HG03103 (cell line): ENCODE measurements at regions not wholly inside any gene's neighbourhood (a gene's known extent, or its start where the extent isn't known, plus 50 kb on each side); places are given as distances from the start of the nearest gene placed in this dataset.

Source experiments
- ATAC-seq: cut with Tn5 transposase; IDR thresholded peaks from one replicate; pipeline ENCODE4 v1.9.1; 2021; ENCODE audit warnings: low read depth; ENCODE audit not compliant: unreplicated experiment

DNA sequence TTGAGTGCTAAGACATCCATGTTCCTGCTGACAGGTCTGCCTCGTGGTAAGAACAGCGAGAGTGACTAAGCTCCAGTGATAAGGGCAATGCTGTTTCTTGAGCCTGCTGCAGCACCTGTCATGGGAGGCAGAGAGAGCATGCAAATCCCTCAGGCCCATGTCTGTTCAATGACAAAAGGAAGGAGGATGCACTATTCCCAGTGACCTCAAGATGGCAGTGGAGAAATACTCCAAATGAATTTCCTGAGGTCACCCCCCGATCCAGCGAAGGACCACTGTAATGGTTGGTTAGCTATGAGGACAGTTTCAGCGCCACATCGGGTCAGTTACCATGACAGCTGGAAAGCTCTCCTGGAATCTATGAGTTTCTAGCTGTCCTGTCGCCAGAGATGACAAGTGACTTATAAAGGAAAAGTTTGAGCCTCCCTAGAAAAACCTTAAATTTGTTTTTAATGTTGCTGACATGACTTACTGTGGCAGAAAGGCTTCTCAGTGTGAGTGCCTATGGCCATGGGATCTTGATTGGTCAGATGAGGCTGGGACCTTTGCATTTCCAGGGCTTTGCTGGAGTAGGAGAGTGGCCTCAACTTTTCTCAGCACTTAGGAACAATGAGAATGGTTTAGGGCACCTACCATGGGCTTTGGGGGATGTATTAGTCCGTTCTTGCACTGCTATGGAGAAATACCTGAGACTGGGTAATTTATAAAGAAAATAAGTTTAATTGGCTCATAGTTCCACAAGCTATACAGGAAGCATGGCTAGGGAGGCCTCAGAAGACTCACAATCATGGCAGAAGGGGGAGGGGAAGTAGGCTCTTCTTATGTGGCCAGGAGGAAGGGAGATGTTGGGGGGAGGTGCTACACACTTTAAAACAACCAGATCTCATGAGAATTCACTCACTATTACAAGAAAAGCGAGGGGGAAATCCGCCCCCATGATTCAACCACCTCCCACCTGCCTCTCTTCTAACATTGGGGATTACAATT lies 88.0 kb upstream of the TMEM260 start:
- peak; percentile 71 for ATAC-seq

DNA sequence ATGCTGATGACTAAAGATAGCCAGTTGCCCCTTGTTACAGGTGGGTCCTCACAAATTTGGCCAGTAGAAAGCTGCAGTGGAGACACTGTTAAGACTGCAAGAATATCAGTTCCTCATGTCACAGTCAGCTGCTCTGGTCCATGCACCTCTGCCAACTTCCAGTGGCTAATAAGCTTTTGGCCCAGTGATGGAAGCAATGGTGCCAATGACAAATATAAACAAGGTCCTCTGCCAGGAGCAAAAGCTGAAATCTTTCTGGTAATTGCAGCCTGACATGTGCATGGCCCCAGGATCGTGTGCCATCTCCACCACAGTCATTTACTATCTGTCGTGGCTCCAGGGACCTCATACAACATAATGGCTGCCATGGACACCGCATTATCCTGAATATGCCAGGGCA lies 85.4 kb upstream of the TMEM260 start:
- no peak for ATAC-seq

DNA sequence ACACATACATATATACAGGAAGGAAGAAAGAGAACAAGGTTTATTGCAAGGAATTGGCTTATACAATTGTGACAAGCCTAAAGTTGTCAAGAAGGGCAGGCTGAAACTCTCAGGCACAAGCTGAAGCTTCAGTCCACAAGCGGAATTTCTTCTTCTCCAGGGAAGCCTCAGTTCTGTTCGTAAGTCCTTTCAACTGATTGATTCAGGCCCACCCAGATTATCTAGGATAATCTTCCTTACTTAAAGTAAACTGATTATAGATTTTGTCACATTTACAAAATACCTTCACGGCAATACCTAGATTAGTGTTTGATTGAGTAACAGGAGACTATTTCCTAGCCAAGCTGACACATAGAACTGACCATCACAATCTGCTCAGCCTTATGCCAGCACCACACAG lies 81.5 kb upstream of the TMEM260 start:
- no peak for ATAC-seq

DNA sequence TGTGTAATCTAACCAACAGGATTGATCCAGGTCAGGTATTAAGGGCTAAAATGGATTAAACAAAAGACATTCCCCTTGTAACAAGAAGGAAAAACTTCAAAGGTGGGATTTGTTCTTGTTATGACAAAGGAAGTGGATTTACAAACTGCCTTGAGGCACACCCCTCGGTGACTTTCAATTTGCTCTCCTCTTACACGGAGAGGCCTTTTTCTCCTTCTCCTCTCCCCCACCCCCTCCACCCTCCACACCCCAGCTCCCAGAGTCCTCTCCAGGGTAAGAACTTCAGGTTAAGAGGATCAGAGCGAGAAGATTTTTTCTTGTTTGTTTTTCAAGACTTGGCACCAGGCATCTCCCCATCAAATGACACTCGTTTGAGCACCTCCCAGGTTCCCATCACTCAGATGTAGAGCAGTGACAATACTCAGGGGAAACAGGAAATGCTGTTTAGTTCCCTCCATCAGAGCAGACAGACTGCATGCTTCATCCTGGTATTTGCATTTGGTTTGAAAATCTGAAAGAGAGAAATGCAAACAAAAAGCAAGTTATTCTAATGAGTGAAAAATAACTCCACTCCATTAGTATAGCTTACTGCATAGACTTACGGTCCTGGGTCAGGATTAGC lies 77.6 kb upstream of the TMEM260 start:
- ATAC-seq: no peak

DNA sequence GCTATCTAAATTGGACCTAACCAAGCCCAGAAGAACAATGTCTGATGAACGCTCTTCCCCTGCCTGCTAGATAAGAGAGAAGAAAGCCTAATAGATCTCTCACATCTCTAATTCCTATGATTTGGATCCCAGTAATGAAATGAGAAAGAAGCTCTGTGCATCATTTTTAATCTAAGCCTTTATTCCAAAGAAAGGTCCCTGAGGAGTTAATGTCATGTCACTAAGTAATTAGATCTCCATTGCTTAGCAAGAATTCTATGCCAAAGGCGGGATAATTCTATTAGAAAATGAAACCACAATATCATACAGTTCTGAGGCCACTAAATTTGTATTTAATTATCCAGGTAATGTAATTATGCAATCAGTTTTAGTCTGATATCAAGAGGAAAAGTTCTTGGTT lies 74.2 kb upstream of the TMEM260 start:
- ATAC-seq: no peak

DNA sequence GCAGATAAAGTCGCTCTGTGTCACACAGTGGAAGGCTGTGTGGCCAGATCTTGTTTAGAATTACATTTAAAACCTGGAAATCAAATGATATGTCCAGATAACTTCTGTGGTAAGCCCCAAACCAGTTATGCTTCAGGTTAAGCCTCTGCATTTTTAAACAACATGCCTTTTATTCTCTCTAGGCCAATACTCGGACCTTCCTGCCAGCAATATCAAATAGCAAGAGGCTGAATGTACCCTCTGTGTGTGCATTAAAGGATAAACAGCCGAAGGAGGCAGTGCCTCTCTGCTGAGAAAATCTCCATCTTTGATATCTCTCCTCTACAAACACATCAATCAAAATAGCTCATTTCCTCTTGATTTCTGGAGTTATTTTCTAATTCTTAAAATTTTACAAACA lies 67.1 kb upstream of the TMEM260 start:
- ATAC-seq: no peak

DNA sequence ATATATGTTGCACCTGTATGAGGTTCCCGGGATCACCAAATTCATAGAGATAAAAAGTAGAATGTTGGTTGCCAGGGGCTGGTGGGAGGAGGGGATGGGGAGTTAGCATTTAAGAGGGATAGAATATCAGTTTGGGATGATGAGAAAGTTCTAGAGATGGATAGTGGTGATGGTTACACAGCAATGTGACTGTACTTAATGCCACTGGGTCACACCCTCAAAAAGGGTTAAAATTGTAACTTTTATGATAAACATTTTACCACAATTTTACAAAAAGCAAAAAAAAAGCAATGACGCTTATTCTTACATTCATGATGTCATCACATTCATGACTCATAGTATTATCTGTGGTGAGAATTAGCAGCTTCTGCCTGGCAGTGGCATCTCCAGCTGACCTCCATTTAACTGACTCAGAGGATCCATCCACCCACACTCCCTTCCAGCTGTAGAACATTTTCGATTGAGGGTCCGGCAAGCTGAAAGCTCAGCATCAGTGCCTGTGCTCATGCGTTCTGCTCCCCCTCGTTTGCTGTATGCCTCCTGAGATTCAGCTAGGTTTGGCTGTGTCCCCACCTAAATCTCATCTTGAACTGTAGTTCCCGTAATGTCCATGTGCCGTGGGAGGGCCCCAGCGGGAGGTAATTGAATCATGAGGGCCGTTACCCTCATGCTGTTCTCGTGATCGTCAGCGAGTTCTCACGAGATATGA lies 64.8 kb upstream of the TMEM260 start:
- no peak for ATAC-seq

DNA sequence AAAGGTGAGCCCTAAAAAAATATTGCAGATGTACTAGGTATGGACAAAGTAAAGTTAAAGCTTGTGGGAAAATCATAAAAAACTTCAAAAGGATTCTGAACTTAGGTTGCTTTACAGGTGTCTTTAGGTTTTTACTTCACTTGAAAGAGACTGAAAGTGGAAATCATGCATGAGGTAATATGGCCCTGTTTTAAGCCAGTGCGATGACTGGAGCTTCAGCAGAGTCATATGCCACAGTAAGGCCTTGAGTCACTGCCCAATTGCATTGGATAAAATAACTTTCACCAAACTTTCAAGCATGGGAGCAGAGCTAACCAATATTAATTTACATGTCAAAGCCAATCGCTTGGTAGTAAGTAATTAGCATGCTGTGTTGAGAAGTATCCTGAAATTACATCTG lies 63.9 kb upstream of the TMEM260 start:
- no peak for ATAC-seq

DNA sequence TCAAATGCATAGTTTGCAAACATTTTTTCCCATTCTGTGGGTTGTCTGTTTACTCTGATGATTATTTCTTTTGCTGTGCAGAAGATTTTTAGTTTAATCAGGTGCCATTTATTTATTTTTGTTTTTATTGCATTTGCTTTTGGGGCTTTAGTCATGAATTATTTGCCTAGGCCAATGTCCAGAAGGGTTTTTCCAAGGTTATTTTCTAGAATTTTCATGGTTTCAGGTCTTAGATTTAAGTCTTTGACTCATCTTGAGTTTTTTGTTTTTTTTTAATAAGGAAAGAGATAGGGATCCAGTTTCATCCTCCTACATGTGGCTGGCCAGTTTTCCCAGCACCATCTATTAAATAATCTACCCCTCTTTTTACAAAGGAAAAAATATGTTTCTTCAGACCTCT lies 57.2 kb upstream of the TMEM260 start:
- ATAC-seq: no peak

DNA sequence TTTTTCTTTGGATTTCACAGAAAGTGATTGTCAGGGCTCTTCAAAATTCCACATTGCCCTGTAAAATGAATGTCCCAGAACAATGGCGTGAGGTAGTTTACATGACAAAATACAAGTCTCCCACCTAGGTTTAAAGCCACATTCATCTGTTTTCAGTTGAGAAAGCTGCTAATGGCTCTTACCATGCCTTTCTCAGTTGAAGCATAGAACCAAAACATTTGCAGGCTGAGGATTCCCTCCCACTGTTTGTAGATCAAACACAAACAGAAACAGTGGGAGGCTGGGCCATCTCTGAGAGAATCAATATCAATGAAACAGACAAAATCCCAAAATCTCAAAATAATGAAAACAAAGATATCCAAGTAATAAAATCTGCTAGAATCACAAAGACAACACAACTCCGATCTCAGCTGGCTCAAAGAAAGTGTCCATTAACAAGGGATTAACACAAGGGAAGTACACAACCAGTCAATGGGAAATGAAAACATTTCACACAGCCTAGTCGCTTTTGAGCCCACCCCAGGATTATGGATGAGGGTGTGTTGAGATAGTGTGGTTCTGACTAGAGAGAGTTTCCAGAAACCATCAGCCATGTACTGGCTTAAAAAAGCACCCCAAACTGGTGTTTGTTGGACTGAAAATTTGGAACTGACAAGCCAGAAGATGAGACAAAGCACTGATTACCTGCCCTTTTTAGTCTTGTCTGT lies 54.5 kb upstream of the TMEM260 start:
- ATAC-seq: no peak

DNA sequence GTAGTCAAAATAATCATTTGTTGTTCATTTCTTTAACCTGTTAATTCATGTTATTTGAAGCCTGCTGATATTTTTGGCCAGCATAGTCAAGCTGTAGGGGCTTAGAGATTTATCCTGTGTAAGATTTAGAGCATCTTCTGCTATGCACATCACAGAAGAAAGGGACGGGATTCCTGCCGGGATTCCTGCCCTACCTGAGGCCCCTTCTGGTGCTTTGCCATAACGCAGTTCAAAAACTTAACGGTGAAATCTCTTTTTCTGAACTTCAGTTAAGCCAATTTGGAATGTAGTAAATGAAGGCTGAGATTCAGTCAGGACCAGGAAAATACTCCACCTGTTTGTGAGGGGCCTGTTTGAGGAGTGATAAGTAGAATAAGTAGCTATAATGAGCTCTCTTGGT lies 50.7 kb upstream of the TMEM260 start:
- no peak for ATAC-seq
